ENCODE measurements at regions not wholly inside any gene's neighbourhood (a gene's known extent, or its start where the extent isn't known, plus 50 kb on each side); places are given as distances from the start of the nearest gene placed in this dataset.

GRCh38 chr10:130990486-130990885 is 321.0 kb downstream of the TCERG1L start:
- Histone ChIP-seq H3K9me3 (ENCODE audit: insufficient read depth, low read length) (no peaks in the 10 kb centered on the region), H2AFZ (ENCODE audit: low read depth, low read length) (no peak overlapping the region), H3K9ac (ENCODE audit: low read length) (no peak overlapping the region), H4K20me1 (ENCODE audit: insufficient read depth, low read length) (no peaks in the 10 kb centered on the region), H3K27ac (ENCODE audit: low read length) (no peak overlapping the region), H3K27me3 (ENCODE audit: low read depth, low read length) (no peaks in the 10 kb centered on the region), H3K36me3 (replicated peaks; ENCODE audit: low read depth, low read length) (no peaks in the 10 kb centered on the region), H3K4me1 (ENCODE audit: low read length) (no peaks in the 10 kb centered on the region), H3K79me2 (ENCODE audit: low read length) (no peaks in the 10 kb centered on the region), H3K4me2 (ENCODE audit: low read length) (no peak overlapping the region), H3K4me3 (ENCODE audit: low read length) (no peak overlapping the region)
- no peak for TF ChIP-seq CTCF (IDR thresholded peaks at IDR 0.05; ENCODE audit: low read depth, low read length)
- no peak for TF ChIP-seq EZH2phosphoT487 (IDR thresholded peaks at IDR 0.05; ENCODE audit: low read depth)

- no peaks in the 10 kb centered on the region for H3K27me3 ChIP-seq (ENCODE audit: low read depth, low read length)
- no peak overlapping the region for H3K4me3 ChIP-seq (ENCODE audit: low read length)
- no peaks in the 10 kb centered on the region for H3K9me3 ChIP-seq (ENCODE audit: insufficient read depth, low read length)
- TF ChIP-seq CTCF (IDR thresholded peaks at IDR 0.05; ENCODE audit: low read depth, low read length) (no peak), EZH2phosphoT487 (IDR thresholded peaks at IDR 0.05; ENCODE audit: low read depth) (no peak)
- no peak overlapping the region for H3K4me2 ChIP-seq (ENCODE audit: low read length)
- no peak overlapping the region for H3K9ac ChIP-seq (ENCODE audit: low read length)
- H4K20me1 ChIP-seq (ENCODE audit: insufficient read depth, low read length): no peaks in the 10 kb centered on the region
- H3K36me3 ChIP-seq (replicated peaks; ENCODE audit: low read depth, low read length): no peaks in the 10 kb centered on the region
- no peak overlapping the region for H3K27ac ChIP-seq (ENCODE audit: low read length)
- no peak overlapping the region for H2AFZ ChIP-seq (ENCODE audit: low read depth, low read length)
- H3K79me2 ChIP-seq (ENCODE audit: low read length): no peaks in the 10 kb centered on the region
- H3K4me1 ChIP-seq (ENCODE audit: low read length): no peaks in the 10 kb centered on the region
Observed at GRCh38 chr10:130992802-130993523, 318.6 kb downstream of the TCERG1L start.

- Histone ChIP-seq H3K4me3 (ENCODE audit: low read length) (no peak overlapping the region), H3K4me2 (ENCODE audit: low read length) (no peak overlapping the region), H3K27ac (ENCODE audit: low read length) (no peak overlapping the region), H3K4me1 (ENCODE audit: low read length) (no peaks in the 10 kb centered on the region), H3K36me3 (replicated peaks; ENCODE audit: low read depth, low read length) (no peaks in the 10 kb centered on the region), H3K79me2 (ENCODE audit: low read length) (no peaks in the 10 kb centered on the region), H3K9me3 (ENCODE audit: insufficient read depth, low read length) (no peaks in the 10 kb centered on the region), H3K27me3 (ENCODE audit: low read depth, low read length) (no peaks in the 10 kb centered on the region), H2AFZ (ENCODE audit: low read depth, low read length) (no peak overlapping the region), H4K20me1 (ENCODE audit: insufficient read depth, low read length) (no peaks in the 10 kb centered on the region), H3K9ac (ENCODE audit: low read length) (no peak overlapping the region)
- TF ChIP-seq CTCF (IDR thresholded peaks at IDR 0.05; ENCODE audit: low read depth, low read length): no peak
- TF ChIP-seq EZH2phosphoT487 (IDR thresholded peaks at IDR 0.05; ENCODE audit: low read depth): no peak
Observed at GRCh38 chr10:130993612-130994011, 317.9 kb downstream of the TCERG1L start.

- Histone ChIP-seq H4K20me1 (ENCODE audit: insufficient read depth, low read length) (no peaks in the 10 kb centered on the region), H3K36me3 (replicated peaks; ENCODE audit: low read depth, low read length) (no peaks in the 10 kb centered on the region), H3K27ac (ENCODE audit: low read length) (no peak overlapping the region), H2AFZ (ENCODE audit: low read depth, low read length) (no peak overlapping the region), H3K27me3 (ENCODE audit: low read depth, low read length) (no peaks in the 10 kb centered on the region), H3K79me2 (ENCODE audit: low read length) (no peaks in the 10 kb centered on the region), H3K4me2 (ENCODE audit: low read length) (no peak overlapping the region), H3K4me1 (ENCODE audit: low read length) (no peaks in the 10 kb centered on the region), H3K9me3 (ENCODE audit: insufficient read depth, low read length) (no peaks in the 10 kb centered on the region), H3K4me3 (ENCODE audit: low read length) (no peak overlapping the region), H3K9ac (ENCODE audit: low read length) (no peak overlapping the region)
- no peak for TF ChIP-seq CTCF (IDR thresholded peaks at IDR 0.05; ENCODE audit: low read depth, low read length)
- no peak for TF ChIP-seq EZH2phosphoT487 (IDR thresholded peaks at IDR 0.05; ENCODE audit: low read depth)
Observed at GRCh38 chr10:130994191-130994590, 317.3 kb downstream of the TCERG1L start.

Measured in OCI-LY3 (cell line).